Glutamatergic neuron (in vitro differentiated cells): ENCODE measurements at regions not wholly inside any gene's neighbourhood (a gene's known extent, or its start where the extent isn't known, plus 50 kb on each side); places are given as distances from the start of the nearest gene placed in this dataset.

Experiments
- DNase-seq: peaks from one replicate; pipeline ENCODE4 v3.0.0; 2022
- H3K27ac Mint-ChIP-seq: one replicate; pipeline ENCODE4 v1.8.0; 2020; ENCODE audit warnings: mild to moderate bottlenecking, mixed read lengths, inconsistent platforms; ENCODE audit not compliant: unreplicated experiment
- H3K27me3 Mint-ChIP-seq: one replicate; pipeline ENCODE4 v1.8.0; 2020; ENCODE audit warnings: mild to moderate bottlenecking, moderate library complexity, mixed read lengths, inconsistent platforms; ENCODE audit not compliant: unreplicated experiment
- H3K36me3 Mint-ChIP-seq: one replicate; pipeline ENCODE4 v1.8.0; 2020; ENCODE audit warnings: mild to moderate bottlenecking, mixed read lengths, inconsistent platforms; ENCODE audit not compliant: unreplicated experiment
- H3K4me1 Mint-ChIP-seq: one replicate; pipeline ENCODE4 v1.8.0; 2020; ENCODE audit warnings: mild to moderate bottlenecking, low read depth, mixed read lengths, inconsistent platforms; ENCODE audit not compliant: unreplicated experiment
- H3K4me3 Mint-ChIP-seq: one replicate; pipeline ENCODE4 v1.8.0; 2020; ENCODE audit warnings: mild to moderate bottlenecking, mixed read lengths, inconsistent platforms; ENCODE audit not compliant: unreplicated experiment
- H3K9me3 Mint-ChIP-seq: one replicate; pipeline ENCODE4 v1.8.0; 2020; ENCODE audit warnings: mild to moderate bottlenecking, moderate library complexity, mixed read lengths, inconsistent platforms; ENCODE audit not compliant: unreplicated experiment
- CTCF ChIP-seq: fragments of 200-600 bp; sonication (generic); IDR thresholded peaks from one replicate; pipeline ENCODE4 v1.5.0; 2021; ENCODE audit not compliant: partially characterized antibody, unreplicated experiment

GRCh38 chr6:94394822-94395221 lies 975.5 kb upstream of the EPHA7 start:
- Mint-ChIP-seq H3K36me3 (no peaks in the 10 kb centered on the region), H3K27me3 (no peaks in the 10 kb centered on the region), H3K4me1 (no peaks in the 10 kb centered on the region), H3K4me3 (no peak overlapping the region), H3K9me3 (no peaks in the 10 kb centered on the region), H3K27ac (no peak overlapping the region)
- no peak for TF ChIP-seq CTCF
- DNase-seq, result no peak

- H3K27me3 Mint-ChIP-seq, result no peaks in the 10 kb centered on the region
- no peaks in the 10 kb centered on the region for H3K36me3 Mint-ChIP-seq
- no peaks in the 10 kb centered on the region for H3K4me1 Mint-ChIP-seq
- no peak overlapping the region for H3K4me3 Mint-ChIP-seq
- no peak overlapping the region for H3K27ac Mint-ChIP-seq
- DNase-seq, result no peak
- H3K9me3 Mint-ChIP-seq, result no peaks in the 10 kb centered on the region
- TF ChIP-seq CTCF, result no peak
Measured at GRCh38 chr6:94389218-94389617, 969.9 kb upstream of the EPHA7 start.

- H3K9me3 Mint-ChIP-seq, result no peaks in the 10 kb centered on the region
- H3K4me1 Mint-ChIP-seq, result no peaks in the 10 kb centered on the region
- H3K27me3 Mint-ChIP-seq, result no peaks in the 10 kb centered on the region
- no peak for DNase-seq
- no peak overlapping the region for H3K27ac Mint-ChIP-seq
- no peak for TF ChIP-seq CTCF
- H3K36me3 Mint-ChIP-seq, result no peaks in the 10 kb centered on the region
- H3K4me3 Mint-ChIP-seq, result no peak overlapping the region
Measured at GRCh38 chr6:94377835-94378234, 958.5 kb upstream of the EPHA7 start.

- no peaks in the 10 kb centered on the region for H3K36me3 Mint-ChIP-seq
- H3K27me3 Mint-ChIP-seq, result no peaks in the 10 kb centered on the region
- no peak for TF ChIP-seq CTCF
- no peaks in the 10 kb centered on the region for H3K4me1 Mint-ChIP-seq
- H3K4me3 Mint-ChIP-seq, result no peak overlapping the region
- no peak overlapping the region for H3K27ac Mint-ChIP-seq
- no peak for DNase-seq
- no peaks in the 10 kb centered on the region for H3K9me3 Mint-ChIP-seq
Measured at GRCh38 chr6:94376876-94377275, 957.5 kb upstream of the EPHA7 start.

GRCh38 chr6:94372229-94372628 lies 952.9 kb upstream of the EPHA7 start:
- no peak for DNase-seq
- Mint-ChIP-seq H3K36me3 (no peaks in the 10 kb centered on the region), H3K4me1 (no peaks in the 10 kb centered on the region), H3K27ac (no peak overlapping the region), H3K27me3 (no peaks in the 10 kb centered on the region), H3K9me3 (no peaks in the 10 kb centered on the region), H3K4me3 (no peak overlapping the region)
- no peak for TF ChIP-seq CTCF
